ENCODE measurements at regions not wholly inside any gene's neighbourhood (a gene's known extent, or its start where the extent isn't known, plus 50 kb on each side); places are given as distances from the start of the nearest gene placed in this dataset.

DNA sequence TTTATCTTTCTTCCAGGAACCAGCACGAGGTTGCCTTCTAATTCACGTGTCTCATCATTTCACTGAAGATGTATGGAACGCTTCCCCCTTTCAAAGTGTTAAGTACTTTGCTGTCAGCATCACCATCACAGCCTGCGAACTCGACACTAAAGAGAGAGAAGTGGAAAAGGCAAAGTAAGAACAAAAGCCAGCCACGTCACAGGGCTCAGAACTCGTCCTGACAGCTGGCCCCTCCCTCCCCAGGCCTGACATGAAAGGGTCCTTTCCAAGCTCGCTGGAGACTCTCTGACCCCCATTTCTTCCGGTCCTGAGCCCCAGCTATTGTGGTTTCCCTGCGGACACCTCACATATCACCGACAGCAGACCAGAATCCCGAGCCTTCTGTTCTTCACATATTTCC, 177.8 kb upstream of the NTM start:
- Histone ChIP-seq H3K9me1 (ENCODE audit: control insufficient read depth, insufficient read depth, low read length) (no peaks in the 10 kb centered on the region), H4K20me1 (replicated peaks; ENCODE audit: control insufficient read depth, insufficient read depth, low read length) (no peaks in the 10 kb centered on the region), H3K27me3 (ENCODE audit: control insufficient read depth in 2 of 2, insufficient read depth in 2 of 2, low read length in 2 of 2) (peaks cover 0 to 2% of the 10 kb centered on the region in 2 experiments; a peak in 1 of 5 replicates), H3K4me1 (replicated peaks in 1 of 2; ENCODE audit: control insufficient read depth in 2 of 2, insufficient read depth in 2 of 2, low read length in 2 of 2) (no peaks in the 10 kb centered on the region), H3K9ac (ENCODE audit: insufficient read depth in 1 of 2, low read depth in 2 of 2, low read length in 2 of 2) (no peak overlapping the region), H2AFZ (ENCODE audit: low read depth, low read length) (no peak overlapping the region), H3K79me2 (ENCODE audit: control insufficient read depth, insufficient read depth, low read length) (no peaks in the 10 kb centered on the region), H3K36me3 (ENCODE audit: control insufficient read depth, insufficient read depth, low read length) (no peaks in the 10 kb centered on the region), H3K9me3 (replicated peaks; ENCODE audit: control insufficient read depth, insufficient read depth, low read depth, low read length) (no peaks in the 10 kb centered on the region), H3K27ac (ENCODE audit: extremely low read depth, low read depth, low read length) (no peak overlapping the region), H3K4me2 (ENCODE audit: insufficient read depth, low read length) (no peak overlapping the region), H3K4me3 (no peak overlapping the region)
- TF ChIP-seq MAX (CRISPR knock-in tag; IDR thresholded peaks at IDR 0.05) (no peak), CBFA2T3 (IDR thresholded peaks at IDR 0.05) (no peak), ERF (CRISPR knock-in tag; IDR thresholded peaks at IDR 0.05) (no peak), ZNF23 (CRISPR knock-in tag; IDR thresholded peaks at IDR 0.05) (no peak), MED1 (CRISPR knock-in tag; IDR thresholded peaks at IDR 0.05; ENCODE audit: borderline replicate concordance) (no peak)
- in situ Hi-C loops (cut with MboI), result no loop called here
- no peak for ATAC-seq
- CTCF ChIA-PET (ENCODE audit: low intra/inter-chr PET ratio), result no interaction called here
- no peak for DNase-seq (ENCODE audit: extremely low read depth in 1 of 4, low spot score in 3 of 4)
- 1% methylated on average over 11 of the region's 12 CpGs for WGBS (ENCODE audit: insufficient coverage, low coverage, missing lambda C conversion rate)
- POLR2A ChIA-PET, result no interaction called here
- no peak for FAIRE-seq
- no TSS peak for BruUV-seq (replicated peaks)
- intact Hi-C loops (cut with micrococcal nuclease), result no loop called here

DNA sequence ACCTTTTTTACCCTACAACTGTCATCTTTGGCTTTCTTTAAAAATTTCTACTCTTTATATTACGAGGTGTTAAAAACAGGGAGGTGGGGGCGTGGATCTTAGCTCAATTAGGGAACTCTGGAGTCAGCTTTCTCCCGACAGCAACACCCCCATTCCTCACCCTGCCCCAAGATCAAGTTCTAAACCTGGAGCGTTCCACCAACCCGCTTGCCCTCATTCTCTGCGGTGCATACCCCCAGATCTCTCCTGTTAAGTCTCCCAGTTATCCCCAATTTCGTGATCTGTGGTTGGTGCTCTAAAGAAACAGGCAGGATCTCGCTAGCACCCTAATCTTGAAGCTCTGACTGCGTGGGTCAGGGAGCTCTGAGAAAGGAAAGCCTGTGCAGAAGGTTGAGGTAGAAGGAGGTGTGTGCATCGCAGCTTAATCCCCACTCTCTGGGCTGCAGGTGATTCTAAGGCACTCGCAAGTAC, 177.3 kb upstream of the NTM start:
- Histone ChIP-seq H3K9ac (ENCODE audit: insufficient read depth in 1 of 2, low read depth in 2 of 2, low read length in 2 of 2) (no peak overlapping the region), H3K9me1 (ENCODE audit: control insufficient read depth, insufficient read depth, low read length) (no peaks in the 10 kb centered on the region), H3K79me2 (ENCODE audit: control insufficient read depth, insufficient read depth, low read length) (no peaks in the 10 kb centered on the region), H3K27ac (ENCODE audit: extremely low read depth, low read depth, low read length) (no peak overlapping the region), H3K4me1 (replicated peaks in 1 of 2; ENCODE audit: control insufficient read depth in 2 of 2, insufficient read depth in 2 of 2, low read length in 2 of 2) (no peaks in the 10 kb centered on the region), H3K4me2 (ENCODE audit: insufficient read depth, low read length) (no peak overlapping the region), H3K4me3 (no peak overlapping the region), H3K36me3 (ENCODE audit: control insufficient read depth, insufficient read depth, low read length) (no peaks in the 10 kb centered on the region), H2AFZ (ENCODE audit: low read depth, low read length) (no peak overlapping the region), H3K9me3 (replicated peaks; ENCODE audit: control insufficient read depth, insufficient read depth, low read depth, low read length) (no peaks in the 10 kb centered on the region), H3K27me3 (ENCODE audit: control insufficient read depth in 2 of 2, insufficient read depth in 2 of 2, low read length in 2 of 2) (peaks cover 2% of the 10 kb centered on the region in 2 experiments; a peak in 3 of 5 replicates), H4K20me1 (replicated peaks; ENCODE audit: control insufficient read depth, insufficient read depth, low read length) (no peaks in the 10 kb centered on the region)
- BruUV-seq (replicated peaks), result no TSS peak
- POLR2A ChIA-PET, result no interaction called here
- 3% methylated on average over 8 of the region's 11 CpGs for WGBS (ENCODE audit: insufficient coverage, low coverage, missing lambda C conversion rate)
- TF ChIP-seq RAD21 (CRISPR knock-in tag; conservative IDR thresholded peaks at IDR 0.05 in 1 of 2, IDR thresholded peaks at IDR 0.05 in 1 of 2), result no peak
- intact Hi-C loops (cut with micrococcal nuclease), result no loop called here
- CTCF ChIA-PET (ENCODE audit: low intra/inter-chr PET ratio), result no interaction called here
- in situ Hi-C loops (cut with MboI), result no loop called here
- no peak for ATAC-seq
- DNase-seq (ENCODE audit: extremely low read depth in 1 of 4, low spot score in 3 of 4), result no peak
- FAIRE-seq, result no peak

Data from K562 (cell line).